ENCODE measurements at regions not wholly inside any gene's neighbourhood (a gene's known extent, or its start where the extent isn't known, plus 50 kb on each side); places are given as distances from the start of the nearest gene placed in this dataset.

GRCh38 chr12:59403259-59403932, 192.4 kb upstream of the SLC16A7 start:
- no peak overlapping the region for H3K9ac ChIP-seq (ENCODE audit: extremely low read depth, low read length, poor library complexity, severe bottlenecking)
- peaks cover 11% of the 10 kb centered on the region for H3K9me3 ChIP-seq (ENCODE audit: control insufficient read depth, low read length)
- H3K4me1 Mint-ChIP-seq: peaks cover 3% of the 10 kb centered on the region
- H3K27ac Mint-ChIP-seq: no peak overlapping the region
- H3K9me3 Mint-ChIP-seq: peaks cover 5% of the 10 kb centered on the region
- H3K27me3 ChIP-seq (ENCODE audit: control insufficient read depth, insufficient read depth, low read length, poor library complexity, severe bottlenecking): no peaks in the 10 kb centered on the region
- no peaks in the 10 kb centered on the region for H3K4me1 ChIP-seq (ENCODE audit: control insufficient read depth, insufficient read depth, low read length)
- no peak overlapping the region for H3K27ac ChIP-seq (ENCODE audit: low read depth, low read length)
- no peak overlapping the region for H3K4me3 Mint-ChIP-seq
- peaks cover 2% of the 10 kb centered on the region for H3K36me3 Mint-ChIP-seq (ENCODE audit: low read depth)
- H3K27me3 Mint-ChIP-seq (ENCODE audit: insufficient read depth): no peaks in the 10 kb centered on the region
- DNase-seq: peak; percentile 85
- peak; percentile 91 for TF ChIP-seq CTCF (conservative IDR thresholded peaks at IDR 0.05)
- H3K4me3 ChIP-seq (ENCODE audit: low read length): no peak overlapping the region
- no peaks in the 10 kb centered on the region for H3K36me3 ChIP-seq (ENCODE audit: control insufficient read depth, insufficient read depth, low read length)
- WGBS, 2 experiments (ENCODE audit: insufficient coverage in 1 of 2, insufficient read length in 1 of 2): 5% methylated on average over 3 of the region's 3 CpGs; no CpG with 5 or more reads in 1 of the 2 experiments

GRCh38 chr12:59401862-59402261, 194.0 kb upstream of the SLC16A7 start:
- WGBS, 2 experiments (ENCODE audit: insufficient coverage in 1 of 2, insufficient read length in 1 of 2): 96 to 100% methylated on average over 2 of the region's 2 CpGs
- DNase-seq: no peak
- Mint-ChIP-seq H3K27me3 (ENCODE audit: insufficient read depth) (no peaks in the 10 kb centered on the region), H3K4me3 (no peak overlapping the region), H3K9me3 (peaks cover 5% of the 10 kb centered on the region), H3K27ac (no peak overlapping the region), H3K36me3 (ENCODE audit: low read depth) (peaks cover 2% of the 10 kb centered on the region), H3K4me1 (peaks cover 3% of the 10 kb centered on the region)
- Histone ChIP-seq H3K27me3 (ENCODE audit: control insufficient read depth, insufficient read depth, low read length, poor library complexity, severe bottlenecking) (no peaks in the 10 kb centered on the region), H3K27ac (ENCODE audit: low read depth, low read length) (no peak overlapping the region), H3K9ac (ENCODE audit: extremely low read depth, low read length, poor library complexity, severe bottlenecking) (no peak overlapping the region), H3K9me3 (ENCODE audit: control insufficient read depth, low read length) (peaks cover 11% of the 10 kb centered on the region), H3K36me3 (ENCODE audit: control insufficient read depth, insufficient read depth, low read length) (no peaks in the 10 kb centered on the region), H3K4me1 (ENCODE audit: control insufficient read depth, insufficient read depth, low read length) (no peaks in the 10 kb centered on the region), H3K4me3 (ENCODE audit: low read length) (no peak overlapping the region)
- TF ChIP-seq CTCF (conservative IDR thresholded peaks at IDR 0.05): no peak

- Histone ChIP-seq H3K27ac (ENCODE audit: low read depth, low read length) (no peak overlapping the region), H3K9me3 (ENCODE audit: control insufficient read depth, low read length) (peaks cover 18% of the 10 kb centered on the region), H3K9ac (ENCODE audit: extremely low read depth, low read length, poor library complexity, severe bottlenecking) (no peak overlapping the region), H3K27me3 (ENCODE audit: control insufficient read depth, insufficient read depth, low read length, poor library complexity, severe bottlenecking) (no peaks in the 10 kb centered on the region), H3K4me3 (ENCODE audit: low read length) (no peak overlapping the region), H3K4me1 (ENCODE audit: control insufficient read depth, insufficient read depth, low read length) (no peaks in the 10 kb centered on the region), H3K36me3 (ENCODE audit: control insufficient read depth, insufficient read depth, low read length) (no peaks in the 10 kb centered on the region)
- peaks cover 26% of the 10 kb centered on the region for H3K9me3 Mint-ChIP-seq
- H3K27me3 Mint-ChIP-seq (ENCODE audit: insufficient read depth): no peaks in the 10 kb centered on the region
- no peak for DNase-seq
- H3K4me3 Mint-ChIP-seq: no peak overlapping the region
- TF ChIP-seq CTCF (conservative IDR thresholded peaks at IDR 0.05): no peak
- WGBS, 2 experiments (ENCODE audit: insufficient coverage in 1 of 2, insufficient read length in 1 of 2): 86 to 89% methylated on average over 1 of the region's 1 CpG
- no peak overlapping the region for H3K27ac Mint-ChIP-seq
- H3K4me1 Mint-ChIP-seq: peaks cover under 1% of the 10 kb centered on the region
- peaks cover 9% of the 10 kb centered on the region for H3K36me3 Mint-ChIP-seq (ENCODE audit: low read depth)
Observed at GRCh38 chr12:59398164-59398563, 197.7 kb upstream of the SLC16A7 start.

Data from endodermal cell (in vitro differentiated cells).